DMS153 treated with DMSO at 0.1 percent for 48 hours (cell line): ENCODE measurements at regions not wholly inside any gene's neighbourhood (a gene's known extent, or its start where the extent isn't known, plus 50 kb on each side); places are given as distances from the start of the nearest gene placed in this dataset.
A peak's percentile ranks its signal among the peaks of the same experiment; 100 is the strongest.

Experiments
- DNase-seq: peaks from one replicate; lab custom pipeline; 2025; ENCODE audit not compliant: unreplicated experiment; lab: John Stamatoyannopoulos, UW

DNA sequence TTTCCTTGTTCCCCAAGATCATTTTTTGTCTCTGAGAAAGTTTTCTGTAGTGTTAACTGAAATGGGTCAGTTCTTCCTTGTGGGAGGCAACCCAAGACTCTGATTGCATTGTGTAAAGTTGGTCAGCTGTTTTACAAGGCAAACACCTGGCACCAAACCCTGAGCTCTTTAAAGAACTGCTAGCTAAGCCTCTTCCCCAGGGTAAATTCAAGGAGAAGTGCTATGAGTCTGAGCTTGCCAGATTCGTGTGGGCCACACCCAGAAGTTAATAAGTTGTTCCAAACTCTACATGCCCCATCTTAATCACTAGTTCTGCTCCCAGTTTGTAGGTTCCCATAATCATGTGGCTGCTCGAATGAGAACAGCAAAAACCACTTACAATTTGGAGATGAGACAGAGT is 214.5 kb downstream of the BTG1 start:
- no peak for DNase-seq

DNA sequence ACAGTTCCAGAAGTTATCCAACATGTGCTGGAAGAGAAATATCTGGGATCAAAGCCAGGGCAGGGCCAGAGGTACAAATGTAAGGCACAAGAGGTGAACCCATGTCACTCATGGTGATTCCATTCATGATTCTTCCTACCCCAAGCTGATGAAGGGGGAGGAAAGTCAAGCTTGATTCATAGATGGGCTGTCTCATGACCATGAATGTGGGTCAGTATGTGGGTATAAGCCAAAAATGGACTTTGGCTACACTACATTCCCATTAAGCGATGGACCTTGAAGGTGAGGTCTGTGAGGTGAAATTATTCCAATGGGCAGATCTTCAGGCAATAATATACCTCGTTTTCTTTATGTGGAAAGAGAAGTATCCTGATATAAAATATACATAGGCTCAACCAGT is 217.1 kb downstream of the BTG1 start:
- DNase-seq, result no peak

DNA sequence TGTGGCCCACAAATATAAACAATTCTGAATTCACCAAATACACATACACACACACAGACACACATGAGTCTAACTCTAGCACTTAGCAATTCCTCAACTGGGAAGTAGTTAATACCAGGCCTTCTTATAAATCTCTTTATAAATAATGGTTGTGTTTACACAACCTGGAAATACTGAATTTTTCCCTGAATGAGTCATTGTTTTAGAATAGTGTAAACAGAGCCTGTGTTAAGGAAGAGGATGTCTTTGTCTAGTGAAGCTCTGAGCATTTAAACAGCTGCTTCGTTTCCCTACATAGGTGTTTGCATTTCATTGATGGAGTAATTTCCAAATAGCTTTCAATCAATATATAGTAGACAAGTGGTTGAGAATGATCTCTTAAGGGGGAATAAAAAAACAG is 218.8 kb downstream of the BTG1 start:
- DNase-seq, result peak; percentile 91

DNA sequence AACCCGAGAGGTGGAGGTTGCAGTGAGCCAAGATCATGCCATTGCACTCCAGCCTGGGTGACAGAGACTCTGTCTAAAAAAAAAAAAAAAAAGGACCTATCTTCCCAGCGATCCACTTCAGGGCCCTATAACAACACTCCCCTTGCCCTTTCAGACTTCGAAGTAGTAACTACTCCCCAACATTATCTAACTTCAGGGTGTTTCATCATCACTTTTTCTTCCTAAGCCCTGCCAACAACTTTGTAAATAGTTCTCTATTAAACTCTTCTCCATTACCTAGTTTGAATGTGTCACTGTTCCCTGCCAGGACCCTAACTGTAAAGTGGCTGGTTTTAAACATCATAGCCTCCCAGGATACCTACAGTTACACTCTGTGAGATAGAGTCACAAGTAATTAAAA is 220.8 kb downstream of the BTG1 start:
- no peak for DNase-seq

DNA sequence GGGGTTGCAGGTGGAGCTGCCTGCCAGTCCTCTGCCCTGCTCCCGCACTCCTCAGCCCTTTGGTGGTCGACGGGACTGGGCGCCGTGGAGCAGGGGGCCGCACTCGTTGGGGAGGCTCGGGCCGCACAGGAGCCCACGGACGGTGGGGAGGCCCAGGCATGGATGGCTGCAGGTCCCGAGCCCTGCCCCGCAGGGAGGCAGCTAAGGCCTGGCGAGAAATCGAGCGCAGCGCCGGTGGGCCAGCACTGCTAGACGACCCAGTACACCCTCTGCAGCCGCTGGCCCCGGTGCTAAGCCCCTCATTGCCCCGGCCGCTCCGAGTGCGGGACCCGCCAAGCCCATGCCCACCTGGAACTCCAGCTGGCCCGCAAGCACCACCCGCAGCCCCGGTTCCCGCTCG is 221.8 kb downstream of the BTG1 start:
- no peak for DNase-seq

DNA sequence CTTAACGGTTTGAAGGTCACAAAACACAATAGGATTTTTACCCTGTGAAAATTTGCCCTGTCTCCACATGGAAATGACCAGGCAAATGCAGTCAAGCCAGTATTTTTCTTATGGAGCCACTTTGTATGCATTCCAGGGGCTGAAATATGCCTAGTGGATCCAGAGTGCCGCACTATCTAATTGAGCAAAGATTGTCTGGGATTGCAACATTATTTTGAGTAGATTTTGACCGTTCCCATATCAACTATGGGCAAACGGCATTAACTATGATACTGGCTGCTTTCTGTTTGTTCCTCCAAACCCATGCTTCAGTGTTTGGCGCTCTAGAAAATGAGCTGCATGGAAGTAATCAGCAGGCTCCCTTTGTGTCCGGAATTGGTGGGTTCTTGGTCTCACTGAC is 223.0 kb downstream of the BTG1 start:
- DNase-seq, result no peak

DNA sequence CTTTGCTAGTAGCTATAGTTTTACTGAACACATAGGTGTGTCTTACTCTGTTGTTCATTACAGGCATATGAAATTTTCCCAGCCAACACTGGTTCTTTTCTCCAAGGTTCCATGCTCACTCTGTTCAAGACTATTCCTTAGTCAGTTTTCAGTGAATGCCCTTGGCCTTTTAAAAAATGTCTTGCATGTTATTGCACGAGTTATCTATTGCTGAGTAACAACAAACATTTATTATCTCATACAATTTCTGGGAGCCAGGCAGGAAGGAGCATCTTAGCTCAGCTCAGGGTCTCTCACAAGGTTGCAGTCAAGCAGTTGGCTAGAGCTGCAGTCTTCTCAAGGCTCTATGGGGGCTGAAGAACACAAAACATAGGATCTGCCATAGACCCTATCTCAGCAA is 223.5 kb downstream of the BTG1 start:
- no peak for DNase-seq

DNA sequence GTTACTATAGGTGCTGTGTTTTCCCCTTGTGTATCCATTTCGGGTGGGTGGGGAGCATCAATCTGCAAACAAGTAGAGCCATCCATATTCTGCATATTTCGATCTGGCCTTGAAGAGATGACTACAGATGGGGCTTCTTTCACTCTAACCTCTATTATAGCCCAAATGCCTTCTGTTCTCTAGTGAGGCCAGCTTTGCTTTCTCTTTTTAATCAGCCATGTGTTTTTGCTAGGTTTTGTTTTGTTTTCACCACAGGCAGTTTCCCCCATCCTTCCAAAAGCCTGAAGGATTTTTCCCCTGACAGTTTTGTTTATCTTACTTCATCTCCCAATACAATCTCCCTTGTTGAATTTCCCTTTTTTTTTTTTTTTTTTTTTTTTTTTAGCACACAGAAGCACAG is 224.1 kb downstream of the BTG1 start:
- no peak for DNase-seq

DNA sequence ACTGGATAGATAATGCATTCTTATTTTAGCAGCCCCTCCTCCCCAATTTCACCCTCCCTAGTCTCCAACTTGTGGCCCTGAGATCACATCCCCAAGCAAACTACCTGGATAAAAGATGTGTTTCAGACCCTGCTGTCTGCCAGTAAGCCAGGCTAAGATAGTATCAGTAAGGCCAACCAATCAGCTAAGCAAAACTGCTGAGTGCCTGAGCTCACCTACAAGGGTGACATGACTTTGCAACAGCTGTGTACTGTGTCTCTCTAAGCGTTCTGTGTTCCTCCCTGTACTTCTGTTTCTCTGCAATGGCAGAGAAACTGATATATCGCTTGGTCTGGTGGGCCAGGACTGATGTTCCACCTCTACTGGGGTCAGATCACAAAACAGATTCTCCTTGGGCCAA is 224.9 kb downstream of the BTG1 start:
- no peak for DNase-seq

DNA sequence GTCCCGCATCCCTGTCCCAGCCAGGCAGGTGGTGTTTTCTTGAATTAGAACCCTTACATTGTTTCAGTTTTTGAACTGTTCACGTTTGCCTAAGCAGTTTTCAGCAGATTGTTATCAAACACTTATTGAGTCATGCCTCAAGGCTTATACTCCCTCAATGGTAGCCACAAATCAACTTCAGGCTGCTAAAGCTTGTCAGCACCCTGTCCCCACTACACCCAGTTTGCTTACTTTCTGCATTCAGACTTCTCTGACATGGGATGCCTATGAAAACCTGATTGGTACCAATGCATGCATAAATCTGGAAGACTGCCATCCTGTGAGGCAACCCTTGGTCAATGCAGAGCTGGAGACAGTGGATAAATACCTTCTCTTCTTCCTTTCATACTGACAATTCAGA is 225.4 kb downstream of the BTG1 start:
- DNase-seq, result no peak

DNA sequence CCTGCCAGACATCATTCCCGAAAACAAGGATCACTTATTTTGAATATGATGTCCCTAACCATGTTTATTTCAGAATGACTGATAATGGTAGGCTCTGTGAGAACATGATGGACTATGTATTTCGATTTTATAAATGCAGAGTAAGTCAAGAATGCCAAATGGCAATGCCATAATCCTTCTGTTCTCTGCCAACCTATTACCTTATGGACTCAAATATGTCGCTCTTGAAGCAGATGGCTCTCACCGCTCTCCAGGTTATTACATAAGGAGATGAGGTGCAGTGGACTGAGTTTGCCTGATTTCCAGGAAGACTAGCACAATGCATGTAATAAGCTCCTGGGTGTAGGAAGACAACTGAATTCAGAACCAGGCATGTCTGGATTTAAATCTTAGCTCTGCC is 227.2 kb downstream of the BTG1 start:
- DNase-seq, result no peak

DNA sequence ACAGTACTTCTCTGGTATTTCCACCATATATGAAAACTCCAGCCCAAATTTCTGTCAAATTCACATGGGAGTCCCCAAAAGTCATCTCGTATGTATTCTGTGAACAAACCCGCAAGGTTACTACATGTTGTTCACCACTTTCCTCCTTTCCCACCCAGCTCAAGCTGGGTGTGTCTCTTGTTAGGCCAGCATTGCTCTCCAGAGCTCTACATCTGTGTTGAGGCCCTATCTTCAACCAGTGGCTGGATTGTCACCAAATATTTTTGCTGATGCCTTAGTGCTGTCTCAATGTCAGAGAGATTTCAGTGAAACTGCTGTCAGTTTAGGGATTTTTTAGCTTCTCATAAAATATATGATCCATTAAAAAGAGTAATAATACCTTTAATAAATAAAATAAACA is 230.9 kb downstream of the BTG1 start:
- no peak for DNase-seq

DNA sequence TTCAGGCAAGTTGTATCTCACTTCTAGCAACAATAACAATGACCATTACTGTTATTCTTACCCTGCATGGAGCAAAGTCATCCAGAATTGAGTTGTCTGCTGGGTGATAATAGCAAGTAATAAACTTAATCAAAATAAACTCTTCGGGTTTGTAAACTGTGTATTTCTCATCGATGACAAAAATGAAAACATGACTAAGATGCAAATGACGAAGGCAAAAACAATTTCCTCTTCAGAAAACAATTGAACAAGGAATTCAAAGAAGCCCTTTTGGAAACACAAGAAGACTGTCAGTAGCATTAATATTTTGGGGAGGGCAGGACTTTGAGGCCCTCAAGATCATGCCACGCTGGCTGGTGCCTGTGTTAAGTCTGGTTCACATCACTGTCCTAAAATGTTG is 232.0 kb downstream of the BTG1 start:
- no peak for DNase-seq

DNA sequence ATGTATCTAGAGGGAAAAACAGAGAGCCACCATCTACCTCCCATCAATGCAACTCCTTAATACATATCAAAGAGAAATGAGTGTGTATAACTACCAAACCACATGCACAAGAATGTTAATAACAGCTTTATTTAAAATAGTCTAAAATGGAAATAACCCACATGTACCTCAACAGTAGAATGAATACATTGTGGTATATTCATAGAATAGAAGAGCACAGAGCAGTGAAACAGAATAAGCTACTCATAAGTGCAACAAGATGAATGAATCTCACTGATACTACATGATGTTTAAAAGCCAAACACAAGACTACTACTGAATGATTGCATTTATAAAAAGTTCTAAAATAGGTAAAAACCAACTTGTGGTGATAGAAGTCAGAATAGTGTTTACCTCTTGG is 232.5 kb downstream of the BTG1 start:
- no peak for DNase-seq

DNA sequence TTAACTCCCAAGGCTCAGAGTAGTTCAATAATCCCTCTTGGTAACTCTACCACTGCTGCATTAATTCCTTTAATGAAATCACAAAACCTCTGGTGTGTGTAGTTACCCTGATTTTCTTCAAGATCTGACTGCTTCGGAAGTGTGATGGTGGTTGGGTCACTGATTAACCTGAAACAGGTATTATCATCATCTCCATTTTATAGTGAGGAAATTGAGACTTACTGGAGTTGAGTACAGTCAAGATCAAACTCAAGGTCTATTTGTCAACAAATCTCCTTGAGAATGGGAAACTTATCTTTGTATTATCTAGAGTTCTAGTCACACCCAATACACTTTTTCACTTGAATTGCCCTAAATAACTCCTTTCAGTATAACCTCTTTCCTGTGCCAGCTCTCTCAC is 233.5 kb downstream of the BTG1 start:
- DNase-seq, result no peak

DNA sequence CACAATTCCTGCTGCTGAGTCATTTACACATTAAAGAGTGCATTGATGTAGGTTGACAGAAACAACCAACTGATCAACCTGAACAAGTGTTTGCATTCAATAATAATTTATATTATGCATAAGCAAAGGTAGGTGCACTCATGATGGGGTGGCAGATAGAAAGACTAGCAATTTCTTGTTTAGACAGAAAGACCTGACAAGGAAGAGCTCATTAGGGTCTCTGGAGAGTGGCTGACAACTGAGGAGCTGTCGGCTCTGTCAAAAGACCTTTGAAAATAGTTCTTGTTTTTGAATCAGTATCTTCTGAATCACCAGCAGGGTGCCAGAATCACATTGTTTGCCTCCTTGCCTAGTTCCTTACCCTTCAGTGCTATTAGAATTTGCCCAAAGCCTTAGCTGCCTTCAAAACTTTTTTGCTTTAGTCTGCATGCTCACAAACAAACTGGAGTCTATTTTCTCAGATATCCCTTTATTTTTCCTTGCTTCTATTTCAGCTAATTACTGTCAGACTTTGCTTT is 234.7 kb downstream of the BTG1 start:
- DNase-seq, result no peak

DNA sequence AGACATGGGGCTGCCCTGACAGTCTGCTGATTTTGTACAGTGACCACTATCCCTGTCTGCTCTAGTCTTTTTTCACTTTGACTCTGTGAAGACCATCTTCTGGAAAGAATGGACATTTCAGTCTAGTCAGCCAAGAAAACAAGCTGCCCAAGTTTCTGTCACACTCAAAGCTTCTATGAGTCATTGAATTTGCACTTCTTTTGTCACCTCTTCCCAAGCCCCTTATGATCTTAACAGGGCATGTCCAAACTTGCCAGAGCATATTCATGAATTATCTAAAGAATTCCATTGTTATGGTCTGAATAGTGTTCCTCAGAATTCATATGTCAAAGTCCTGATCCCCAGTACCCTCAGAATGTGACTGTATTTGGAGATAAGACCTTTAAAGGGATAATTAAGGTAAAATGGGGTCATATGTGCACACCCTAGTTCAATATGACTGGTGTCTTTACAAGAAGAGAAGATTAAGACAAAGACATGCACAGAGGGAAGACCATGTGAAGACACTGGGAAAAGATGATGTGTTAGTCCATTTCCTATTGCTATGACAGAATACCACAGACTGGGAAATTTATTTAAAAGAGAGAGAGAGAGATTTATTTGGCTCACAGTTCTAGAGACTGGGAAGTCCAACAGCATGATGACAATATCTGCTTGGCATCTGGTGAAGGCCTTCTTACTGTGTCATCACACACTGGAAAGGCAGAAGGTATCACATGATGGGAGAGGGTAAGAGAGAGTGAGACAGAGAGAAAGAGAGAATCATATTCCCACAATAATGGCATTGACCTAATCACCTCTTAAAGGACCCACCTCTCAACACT is 242.6 kb downstream of the BTG1 start:
- no peak for DNase-seq

DNA sequence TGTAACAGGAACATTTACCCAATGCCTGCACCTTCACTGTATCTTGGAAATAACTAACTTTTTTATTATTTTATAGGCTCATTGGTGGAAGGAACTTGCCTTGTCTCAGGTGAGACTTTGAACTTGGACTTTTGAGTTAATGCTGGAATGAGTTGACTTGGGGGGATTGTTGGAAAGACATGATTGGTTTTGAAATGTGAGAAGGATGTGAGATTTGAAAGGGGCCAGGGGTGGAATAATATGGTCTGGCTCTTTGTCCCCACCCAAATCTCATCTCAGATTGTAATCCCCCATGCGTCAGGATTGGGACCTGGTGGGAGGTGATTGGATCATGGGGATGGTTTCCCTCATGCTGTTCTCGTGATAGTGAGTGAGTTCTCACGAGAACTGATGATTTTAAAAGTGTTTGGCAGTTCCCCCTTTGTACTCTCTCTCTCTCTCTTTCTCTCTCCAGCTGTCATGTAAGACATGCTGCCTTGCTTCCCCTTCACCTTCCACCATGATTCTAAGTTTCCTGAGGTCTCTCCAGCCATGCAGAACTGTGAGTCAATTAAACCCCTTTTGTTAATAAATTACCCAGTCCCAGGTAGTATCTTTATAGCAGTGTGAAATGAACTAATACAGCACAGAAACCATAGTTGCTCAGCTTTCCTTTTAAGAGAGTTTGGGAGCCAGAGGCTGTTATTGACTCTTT is 244.1 kb downstream of the BTG1 start:
- DNase-seq, result no peak

DNA sequence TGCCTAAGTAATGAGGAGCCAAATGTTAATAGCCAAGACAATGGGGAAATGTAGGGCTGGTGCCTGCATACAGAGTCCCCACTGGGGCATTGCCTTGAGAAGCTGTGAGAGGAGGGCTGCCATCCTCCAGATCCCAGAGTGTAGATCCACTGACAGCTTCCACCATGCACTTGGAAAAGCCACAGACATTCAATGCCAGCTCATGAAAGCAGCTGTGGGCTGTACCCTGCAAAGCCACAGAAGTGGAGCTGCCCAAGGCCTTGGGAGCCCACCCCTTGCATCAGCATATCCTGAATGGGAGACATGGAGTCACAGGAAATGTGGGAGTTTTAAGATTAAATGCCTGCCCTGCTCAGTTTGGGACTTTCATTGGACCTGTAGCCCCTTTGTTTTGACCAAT is 244.7 kb downstream of the BTG1 start:
- no peak for DNase-seq

DNA sequence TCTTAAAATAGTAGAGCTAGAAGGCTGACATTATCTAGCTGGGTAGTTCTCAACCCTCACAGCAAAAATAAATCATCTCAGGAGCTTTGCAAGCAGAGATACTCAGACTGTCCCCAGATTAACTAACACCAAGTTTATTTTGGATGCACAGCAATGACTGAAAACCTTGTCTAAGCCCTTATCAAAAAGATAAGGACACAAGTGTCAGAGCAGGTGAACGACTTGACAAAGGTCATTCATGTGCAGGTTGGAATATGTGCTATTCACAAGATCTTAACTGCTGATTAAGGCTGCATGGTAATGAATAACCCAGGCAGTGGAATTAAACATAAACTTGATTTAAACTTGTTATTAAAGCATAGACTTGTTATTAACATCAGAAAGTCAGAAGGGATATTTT is 246.6 kb downstream of the BTG1 start:
- DNase-seq, result no peak

DNA sequence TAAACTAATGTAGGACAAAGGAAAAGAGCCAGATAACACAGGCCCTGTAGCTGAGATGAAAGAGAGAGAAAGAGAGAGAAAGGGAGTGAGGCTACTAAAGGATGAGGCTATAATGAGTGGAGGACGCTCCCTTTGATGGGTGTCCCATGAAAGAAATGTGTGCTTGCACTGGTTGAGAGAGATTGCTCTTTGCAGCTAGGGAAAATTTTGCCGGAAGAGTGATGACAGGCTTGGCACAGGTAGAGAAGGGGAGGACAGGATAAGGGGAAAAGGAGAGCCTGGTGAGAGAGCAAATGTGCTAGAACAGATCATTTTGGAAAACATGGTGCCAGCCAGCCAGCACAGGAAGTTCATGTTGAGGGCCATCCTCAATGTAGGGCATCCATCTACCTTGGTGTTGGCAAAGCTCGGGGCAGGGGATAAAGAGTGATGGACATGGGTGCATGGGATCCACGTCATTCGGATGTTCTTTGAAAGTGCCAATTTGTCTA is 248.6 kb downstream of the BTG1 start:
- no peak for DNase-seq

DNA sequence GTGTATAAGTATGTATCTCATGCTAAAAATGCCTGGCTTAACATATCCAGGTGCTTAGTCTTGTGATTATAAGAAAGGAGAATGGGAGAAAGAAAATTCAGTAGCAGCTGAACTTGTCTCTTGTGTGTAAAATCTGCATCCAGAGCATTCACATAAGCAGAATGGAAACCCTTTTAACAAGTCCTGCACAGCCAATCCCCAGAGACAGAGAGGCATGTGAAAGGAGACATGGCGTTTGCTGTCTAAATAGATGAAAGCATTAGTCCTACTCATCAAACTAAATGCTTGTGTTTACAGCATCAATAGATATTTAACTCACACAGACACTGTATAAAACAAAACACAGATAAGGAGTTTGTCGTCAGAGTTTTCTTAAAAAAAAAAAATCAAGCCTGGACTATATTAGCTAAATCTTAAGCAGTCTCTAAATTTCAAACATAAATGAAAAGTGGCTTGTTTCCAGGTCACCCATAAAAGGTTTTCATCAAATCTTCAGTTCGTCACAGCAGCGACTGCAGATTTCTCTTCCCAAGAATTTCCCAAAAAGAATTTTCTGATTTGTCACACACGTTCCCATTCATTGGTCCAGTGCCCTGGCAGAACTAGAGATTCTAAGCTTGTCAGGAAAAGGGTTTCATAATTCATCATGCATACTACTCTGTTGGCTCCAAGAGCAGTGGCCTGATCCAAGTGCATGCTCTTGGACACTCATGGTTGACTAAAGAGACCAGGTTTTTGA is 249.2 kb downstream of the BTG1 start:
- no peak for DNase-seq
